ENCODE measurements at regions not wholly inside any gene's neighbourhood (a gene's known extent, or its start where the extent isn't known, plus 50 kb on each side); places are given as distances from the start of the nearest gene placed in this dataset.

GRCh38 chr18:64278026-64278425 lies 129.1 kb upstream of the LINC00305 start:
- no peak for TF ChIP-seq CTCF (IDR thresholded peaks at IDR 0.05; ENCODE audit: low read depth, low read length)
- TF ChIP-seq EZH2phosphoT487 (IDR thresholded peaks at IDR 0.05; ENCODE audit: low read depth) = no peak

Data from OCI-LY3 (cell line).